ENCODE measurements at regions not wholly inside any gene's neighbourhood (a gene's known extent, or its start where the extent isn't known, plus 50 kb on each side); places are given as distances from the start of the nearest gene placed in this dataset.
"Not testable (repeated sequence)": the region's sequence is repeated elsewhere in the genome, so short reads cannot be mapped to it uniquely, and the experiment has no call there.

GRCh38 chr17:62219221-62219899 lies 154.3 kb upstream of the MED13 start:
- no peak overlapping the region for H3K4me3 ChIP-seq (ENCODE audit: low read length)
- no peak for TF ChIP-seq ZNF274 (IDR thresholded peaks at IDR 0.05; ENCODE audit: low read depth, low read length)

- no peak for TF ChIP-seq ZNF274 (IDR thresholded peaks at IDR 0.05; ENCODE audit: low read depth, low read length)
- H3K4me3 ChIP-seq (ENCODE audit: low read length), result no peak overlapping the region
Observed at GRCh38 chr17:62216847-62217246, 151.8 kb upstream of the MED13 start.

GRCh38 chr17:62215891-62216290 lies 150.8 kb upstream of the MED13 start:
- H3K4me3 ChIP-seq (ENCODE audit: low read length), result not testable (repeated sequence)

- TF ChIP-seq ZNF274 (IDR thresholded peaks at IDR 0.05; ENCODE audit: low read depth, low read length), result no peak
- H3K4me3 ChIP-seq (ENCODE audit: low read length), result no peak overlapping the region
Observed at GRCh38 chr17:62206550-62206949, 141.5 kb upstream of the MED13 start.

GRCh38 chr17:62197156-62197555 lies 132.1 kb upstream of the MED13 start:
- H3K4me3 ChIP-seq (ENCODE audit: low read length), result not testable (repeated sequence)

GRCh38 chr17:62196587-62196986 lies 131.5 kb upstream of the MED13 start:
- H3K4me3 ChIP-seq (ENCODE audit: low read length), result not testable (repeated sequence)

GRCh38 chr17:62194401-62194800 lies 129.3 kb upstream of the MED13 start:
- no peak for TF ChIP-seq ZNF274 (IDR thresholded peaks at IDR 0.05; ENCODE audit: low read depth, low read length)
- H3K4me3 ChIP-seq (ENCODE audit: low read length), result no peak overlapping the region

- no peak overlapping the region for H3K4me3 ChIP-seq (ENCODE audit: low read length)
- TF ChIP-seq ZNF274 (IDR thresholded peaks at IDR 0.05; ENCODE audit: low read depth, low read length), result no peak
Observed at GRCh38 chr17:62193249-62193648, 128.2 kb upstream of the MED13 start.

- TF ChIP-seq ZNF274 (IDR thresholded peaks at IDR 0.05; ENCODE audit: low read depth, low read length), result no peak
Observed at GRCh38 chr17:62191390-62192361, 126.6 kb upstream of the MED13 start.

GRCh38 chr17:62189377-62189776 lies 124.3 kb upstream of the MED13 start:
- TF ChIP-seq ZNF274 (IDR thresholded peaks at IDR 0.05; ENCODE audit: low read depth, low read length), result no peak
- no peak overlapping the region for H3K4me3 ChIP-seq (ENCODE audit: low read length)

More at GRCh38 chr17:62191390-62192361, 126.6 kb upstream of the MED13 start:
- H3K4me3 ChIP-seq (ENCODE audit: low read length), result no peak overlapping the region

- no peak overlapping the region for H3K4me3 ChIP-seq (ENCODE audit: low read length)
- no peak for TF ChIP-seq ZNF274 (IDR thresholded peaks at IDR 0.05; ENCODE audit: low read depth, low read length)
Observed at GRCh38 chr17:62188713-62189112, 123.6 kb upstream of the MED13 start.

GRCh38 chr17:62187681-62188080 lies 122.6 kb upstream of the MED13 start:
- no peak for TF ChIP-seq ZNF274 (IDR thresholded peaks at IDR 0.05; ENCODE audit: low read depth, low read length)
- H3K4me3 ChIP-seq (ENCODE audit: low read length), result no peak overlapping the region

GRCh38 chr17:62186841-62187240 lies 121.8 kb upstream of the MED13 start:
- no peak overlapping the region for H3K4me3 ChIP-seq (ENCODE audit: low read length)
- no peak for TF ChIP-seq ZNF274 (IDR thresholded peaks at IDR 0.05; ENCODE audit: low read depth, low read length)

- no peak overlapping the region for H3K4me3 ChIP-seq (ENCODE audit: low read length)
- TF ChIP-seq ZNF274 (IDR thresholded peaks at IDR 0.05; ENCODE audit: low read depth, low read length), result no peak
Observed at GRCh38 chr17:62180772-62181171, 115.7 kb upstream of the MED13 start.

- TF ChIP-seq ZNF274 (IDR thresholded peaks at IDR 0.05; ENCODE audit: low read depth, low read length), result no peak
- H3K4me3 ChIP-seq (ENCODE audit: low read length), result no peak overlapping the region
Observed at GRCh38 chr17:62179525-62180161, 114.6 kb upstream of the MED13 start.

Measured in GM08714 (cell line).